WTC11 (cell line): ENCODE measurements at regions not wholly inside any gene's neighbourhood (a gene's known extent, or its start where the extent isn't known, plus 50 kb on each side); places are given as distances from the start of the nearest gene placed in this dataset.

Source experiments
- ATAC-seq: fragments of 200-7000 bp; cut with Tn5 transposase; 2 replicates; pipeline ENCODE4 v1.10.0; 2021; ENCODE audit warnings: mild to moderate bottlenecking, moderate library complexity
- CTCF ChIA-PET: fragments of 300-600 bp; sonication (Branson Sonifier 250); formaldehyde crosslinking; loops from one replicate; lab custom pipeline; 2021; ENCODE audit warnings: antibody characterized with exemption; lab: Charles Lee
- POLR2A ChIA-PET: fragments of 350-600 bp; sonication (Branson Sonifier 250); formaldehyde crosslinking; loops from one replicate; lab custom pipeline; 2021; ENCODE audit warnings: antibody characterized with exemption; lab: Charles Lee
- DNase-seq: peaks from one replicate; pipeline ENCODE4 v3.0.0; 2021; ENCODE audit warnings: low spot score
- H3K27ac Mint-ChIP-seq: 2 replicates; pipeline ENCODE4 v1.8.0; 2021; ENCODE audit warnings: mixed read lengths
- H3K27me3 Mint-ChIP-seq: 2 replicates; pipeline ENCODE4 v1.8.0; 2021; ENCODE audit warnings: low read depth, mild to moderate bottlenecking, moderate library complexity, mixed read lengths
- H3K36me3 Mint-ChIP-seq: 2 replicates; pipeline ENCODE4 v1.8.0; 2021; ENCODE audit warnings: mixed read lengths
- H3K4me1 Mint-ChIP-seq: 2 replicates; pipeline ENCODE4 v1.8.0; 2022; ENCODE audit warnings: mixed read lengths
- H3K4me3 Mint-ChIP-seq: 2 replicates; pipeline ENCODE4 v1.8.0; 2021; ENCODE audit warnings: mild to moderate bottlenecking, moderate library complexity, mixed read lengths
- H3K9me3 Mint-ChIP-seq: 2 replicates; pipeline ENCODE4 v1.8.0; 2021; ENCODE audit warnings: mixed read lengths
- ARID4B ChIP-seq: sonication (generic); formaldehyde crosslinking; IDR thresholded peaks from 2 replicates; pipeline ENCODE4 v1.8.0; 2023; ENCODE audit warnings: missing genetic modification reagents, mild to moderate bottlenecking, borderline replicate concordance
- ATF2 ChIP-seq: sonication (generic); formaldehyde crosslinking; IDR thresholded peaks from 2 replicates; pipeline ENCODE4 v1.8.1; 2022; ENCODE audit warnings: low read depth, missing genetic modification reagents, borderline replicate concordance
- CBFB ChIP-seq: sonication (generic); formaldehyde crosslinking; IDR thresholded peaks from 2 replicates; pipeline ENCODE4 v1.8.1; 2022; ENCODE audit warnings: mild to moderate bottlenecking, low read depth, missing genetic modification reagents
- EMX1 ChIP-seq: fragments of 250-450 bp; sonication (Bioruptor Pico); IDR thresholded peaks from 2 replicates; pipeline ENCODE4 v1.8.0; 2021; ENCODE audit warnings: mild to moderate bottlenecking
- FOXJ3 ChIP-seq: sonication (generic); formaldehyde crosslinking; IDR thresholded peaks from 2 replicates; pipeline ENCODE4 v1.9.0; 2021; ENCODE audit warnings: missing genetic modification reagents, mild to moderate bottlenecking, borderline replicate concordance
- FOXK1 ChIP-seq: sonication (generic); formaldehyde crosslinking; IDR thresholded peaks from 2 replicates; pipeline ENCODE4 v1.8.0; 2022; ENCODE audit warnings: mild to moderate bottlenecking, moderate library complexity, missing genetic modification reagents
- GABPB1 ChIP-seq: sonication (generic); formaldehyde crosslinking; IDR thresholded peaks from 2 replicates; pipeline ENCODE4 v1.8.1; 2023; ENCODE audit warnings: mild to moderate bottlenecking, missing genetic modification reagents
- NR1H2 ChIP-seq: sonication (generic); formaldehyde crosslinking; IDR thresholded peaks from 2 replicates; pipeline ENCODE4 v1.9.0; 2021; ENCODE audit warnings: mild to moderate bottlenecking, moderate library complexity, missing genetic modification reagents
- PRRX2 ChIP-seq: fragments of 250-450 bp; sonication (Bioruptor Pico); IDR thresholded peaks from 2 replicates; pipeline ENCODE4 v1.8.0; 2021; ENCODE audit warnings: mild to moderate bottlenecking
- TCF7 ChIP-seq: sonication (generic); formaldehyde crosslinking; IDR thresholded peaks from 2 replicates; pipeline ENCODE4 v1.8.0; 2022; ENCODE audit warnings: mild to moderate bottlenecking, low read depth, missing genetic modification reagents, moderate library complexity
- TEAD1 ChIP-seq: sonication (generic); formaldehyde crosslinking; IDR thresholded peaks from 2 replicates; pipeline ENCODE4 v1.8.0; 2022; ENCODE audit warnings: mild to moderate bottlenecking, missing genetic modification reagents
- TEAD4 ChIP-seq: sonication (generic); formaldehyde crosslinking; IDR thresholded peaks from 2 replicates; pipeline ENCODE4 v1.8.0; 2022; ENCODE audit warnings: mild to moderate bottlenecking, missing genetic modification reagents
- ZNF416 ChIP-seq: fragments of 250-450 bp; sonication (Bioruptor Pico); IDR thresholded peaks from 2 replicates; pipeline ENCODE4 v1.9.0; 2021; ENCODE audit warnings: mild to moderate bottlenecking, inconsistent platforms
- TF ChIP-seq, protein P1 (sequence below): fragments of 250-450 bp; sonication (Bioruptor Pico); IDR thresholded peaks from 2 replicates; pipeline ENCODE4 v1.9.0; 2021; ENCODE audit warnings: mild to moderate bottlenecking, borderline replicate concordance
- TF ChIP-seq, protein P2 (sequence below): fragments of 250-450 bp; sonication (Bioruptor Pico); IDR thresholded peaks from 2 replicates; pipeline ENCODE4 v1.9.0; 2021; ENCODE audit warnings: mild to moderate bottlenecking
- TF ChIP-seq, protein P3 (sequence below): sonication (generic); formaldehyde crosslinking; IDR thresholded peaks from 2 replicates; pipeline ENCODE4 v1.8.0; 2022; ENCODE audit warnings: mild to moderate bottlenecking, missing genetic modification reagents
- TF ChIP-seq, protein P4 (sequence below): sonication (generic); formaldehyde crosslinking; conservative IDR thresholded peaks from 2 replicates; pipeline ENCODE4 v1.8.1; 2022; ENCODE audit warnings: mild to moderate bottlenecking, missing genetic modification reagents

- TF ChIP-seq ARID4B (CRISPR knock-in tag) (no peak), ZNF416 (CRISPR knock-in tag) (no peak), TEAD4 (CRISPR knock-in tag) (no peak), TCF7 (CRISPR knock-in tag) (no peak), FOXJ3 (CRISPR knock-in tag) (no peak)
- TF ChIP-seq, all 79 proteins: peak for 0
These were observed 193.9 kb upstream of the PLXNC1 start (continued) for GRCh38 chr12:93954166-93955112.

DNA sequence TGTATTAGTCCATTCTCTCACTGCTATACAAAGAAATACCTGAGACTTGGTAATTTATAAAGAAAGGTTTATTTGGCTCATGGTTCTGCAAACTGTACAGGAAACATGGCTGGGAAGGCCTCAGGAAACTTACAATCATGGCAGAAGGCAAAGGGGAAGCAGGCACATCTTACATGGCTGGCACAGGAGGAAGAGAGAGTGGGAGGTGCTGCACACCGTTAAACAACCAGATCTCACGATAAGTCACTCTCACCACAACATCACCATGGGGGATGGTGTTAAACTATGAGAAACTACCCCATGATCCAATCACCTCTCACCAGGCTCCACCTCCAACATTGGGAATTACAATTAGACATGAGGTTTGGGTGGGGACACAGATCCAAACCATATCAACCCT is 191.8 kb upstream of the PLXNC1 start:
- POLR2A ChIA-PET: no interaction called here
- no peak overlapping the region for H3K27ac Mint-ChIP-seq
- no peaks in the 10 kb centered on the region for H3K36me3 Mint-ChIP-seq
- TF ChIP-seq, protein P1, sequence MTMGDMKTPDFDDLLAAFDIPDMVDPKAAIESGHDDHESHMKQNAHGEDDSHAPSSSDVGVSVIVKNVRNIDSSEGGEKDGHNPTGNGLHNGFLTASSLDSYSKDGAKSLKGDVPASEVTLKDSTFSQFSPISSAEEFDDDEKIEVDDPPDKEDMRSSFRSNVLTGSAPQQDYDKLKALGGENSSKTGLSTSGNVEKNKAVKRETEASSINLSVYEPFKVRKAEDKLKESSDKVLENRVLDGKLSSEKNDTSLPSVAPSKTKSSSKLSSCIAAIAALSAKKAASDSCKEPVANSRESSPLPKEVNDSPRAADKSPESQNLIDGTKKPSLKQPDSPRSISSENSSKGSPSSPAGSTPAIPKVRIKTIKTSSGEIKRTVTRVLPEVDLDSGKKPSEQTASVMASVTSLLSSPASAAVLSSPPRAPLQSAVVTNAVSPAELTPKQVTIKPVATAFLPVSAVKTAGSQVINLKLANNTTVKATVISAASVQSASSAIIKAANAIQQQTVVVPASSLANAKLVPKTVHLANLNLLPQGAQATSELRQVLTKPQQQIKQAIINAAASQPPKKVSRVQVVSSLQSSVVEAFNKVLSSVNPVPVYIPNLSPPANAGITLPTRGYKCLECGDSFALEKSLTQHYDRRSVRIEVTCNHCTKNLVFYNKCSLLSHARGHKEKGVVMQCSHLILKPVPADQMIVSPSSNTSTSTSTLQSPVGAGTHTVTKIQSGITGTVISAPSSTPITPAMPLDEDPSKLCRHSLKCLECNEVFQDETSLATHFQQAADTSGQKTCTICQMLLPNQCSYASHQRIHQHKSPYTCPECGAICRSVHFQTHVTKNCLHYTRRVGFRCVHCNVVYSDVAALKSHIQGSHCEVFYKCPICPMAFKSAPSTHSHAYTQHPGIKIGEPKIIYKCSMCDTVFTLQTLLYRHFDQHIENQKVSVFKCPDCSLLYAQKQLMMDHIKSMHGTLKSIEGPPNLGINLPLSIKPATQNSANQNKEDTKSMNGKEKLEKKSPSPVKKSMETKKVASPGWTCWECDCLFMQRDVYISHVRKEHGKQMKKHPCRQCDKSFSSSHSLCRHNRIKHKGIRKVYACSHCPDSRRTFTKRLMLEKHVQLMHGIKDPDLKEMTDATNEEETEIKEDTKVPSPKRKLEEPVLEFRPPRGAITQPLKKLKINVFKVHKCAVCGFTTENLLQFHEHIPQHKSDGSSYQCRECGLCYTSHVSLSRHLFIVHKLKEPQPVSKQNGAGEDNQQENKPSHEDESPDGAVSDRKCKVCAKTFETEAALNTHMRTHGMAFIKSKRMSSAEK (CRISPR knock-in tag): no peak
- TF ChIP-seq FOXK1 (CRISPR knock-in tag) (no peak), TEAD1 (CRISPR knock-in tag) (no peak), NR1H2 (CRISPR knock-in tag) (no peak), GABPB1 (no peak), CBFB (CRISPR knock-in tag) (no peak), PRRX2 (CRISPR knock-in tag) (no peak), EMX1 (CRISPR knock-in tag) (no peak), ATF2 (no peak)
- TF ChIP-seq, protein P2, sequence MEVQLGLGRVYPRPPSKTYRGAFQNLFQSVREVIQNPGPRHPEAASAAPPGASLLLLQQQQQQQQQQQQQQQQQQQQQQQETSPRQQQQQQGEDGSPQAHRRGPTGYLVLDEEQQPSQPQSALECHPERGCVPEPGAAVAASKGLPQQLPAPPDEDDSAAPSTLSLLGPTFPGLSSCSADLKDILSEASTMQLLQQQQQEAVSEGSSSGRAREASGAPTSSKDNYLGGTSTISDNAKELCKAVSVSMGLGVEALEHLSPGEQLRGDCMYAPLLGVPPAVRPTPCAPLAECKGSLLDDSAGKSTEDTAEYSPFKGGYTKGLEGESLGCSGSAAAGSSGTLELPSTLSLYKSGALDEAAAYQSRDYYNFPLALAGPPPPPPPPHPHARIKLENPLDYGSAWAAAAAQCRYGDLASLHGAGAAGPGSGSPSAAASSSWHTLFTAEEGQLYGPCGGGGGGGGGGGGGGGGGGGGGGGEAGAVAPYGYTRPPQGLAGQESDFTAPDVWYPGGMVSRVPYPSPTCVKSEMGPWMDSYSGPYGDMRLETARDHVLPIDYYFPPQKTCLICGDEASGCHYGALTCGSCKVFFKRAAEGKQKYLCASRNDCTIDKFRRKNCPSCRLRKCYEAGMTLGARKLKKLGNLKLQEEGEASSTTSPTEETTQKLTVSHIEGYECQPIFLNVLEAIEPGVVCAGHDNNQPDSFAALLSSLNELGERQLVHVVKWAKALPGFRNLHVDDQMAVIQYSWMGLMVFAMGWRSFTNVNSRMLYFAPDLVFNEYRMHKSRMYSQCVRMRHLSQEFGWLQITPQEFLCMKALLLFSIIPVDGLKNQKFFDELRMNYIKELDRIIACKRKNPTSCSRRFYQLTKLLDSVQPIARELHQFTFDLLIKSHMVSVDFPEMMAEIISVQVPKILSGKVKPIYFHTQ (CRISPR knock-in tag): no peak
- TF ChIP-seq, protein P3, sequence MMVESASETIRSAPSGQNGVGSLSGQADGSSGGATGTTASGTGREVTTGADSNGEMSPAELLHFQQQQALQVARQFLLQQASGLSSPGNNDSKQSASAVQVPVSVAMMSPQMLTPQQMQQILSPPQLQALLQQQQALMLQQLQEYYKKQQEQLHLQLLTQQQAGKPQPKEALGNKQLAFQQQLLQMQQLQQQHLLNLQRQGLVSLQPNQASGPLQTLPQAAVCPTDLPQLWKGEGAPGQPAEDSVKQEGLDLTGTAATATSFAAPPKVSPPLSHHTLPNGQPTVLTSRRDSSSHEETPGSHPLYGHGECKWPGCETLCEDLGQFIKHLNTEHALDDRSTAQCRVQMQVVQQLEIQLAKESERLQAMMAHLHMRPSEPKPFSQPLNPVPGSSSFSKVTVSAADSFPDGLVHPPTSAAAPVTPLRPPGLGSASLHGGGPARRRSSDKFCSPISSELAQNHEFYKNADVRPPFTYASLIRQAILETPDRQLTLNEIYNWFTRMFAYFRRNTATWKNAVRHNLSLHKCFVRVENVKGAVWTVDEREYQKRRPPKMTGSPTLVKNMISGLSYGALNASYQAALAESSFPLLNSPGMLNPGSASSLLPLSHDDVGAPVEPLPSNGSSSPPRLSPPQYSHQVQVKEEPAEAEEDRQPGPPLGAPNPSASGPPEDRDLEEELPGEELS (CRISPR knock-in tag): no peak
- TF ChIP-seq, protein P4, sequence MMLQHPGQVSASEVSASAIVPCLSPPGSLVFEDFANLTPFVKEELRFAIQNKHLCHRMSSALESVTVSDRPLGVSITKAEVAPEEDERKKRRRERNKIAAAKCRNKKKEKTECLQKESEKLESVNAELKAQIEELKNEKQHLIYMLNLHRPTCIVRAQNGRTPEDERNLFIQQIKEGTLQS (CRISPR knock-in tag): no peak
- H3K9me3 Mint-ChIP-seq: peaks cover 24% of the 10 kb centered on the region
- H3K4me3 Mint-ChIP-seq: no peak overlapping the region
- no peaks in the 10 kb centered on the region for H3K4me1 Mint-ChIP-seq
- ATAC-seq (no peak), DNase-seq (no peak)
- no peaks in the 10 kb centered on the region for H3K27me3 Mint-ChIP-seq
- CTCF ChIA-PET: no interaction called here
